Right cardiac atrium (tissue), 5 donors: ENCODE measurements at regions not wholly inside any gene's neighbourhood (a gene's known extent, or its start where the extent isn't known, plus 50 kb on each side); places are given as distances from the start of the nearest gene placed in this dataset.
A peak's percentile ranks its signal among the peaks of the same experiment; 100 is the strongest.
"Not testable (repeated sequence)": the region's sequence is repeated elsewhere in the genome, so short reads cannot be mapped to it uniquely, and the experiment has no call there.

Source experiments
- ATAC-seq, 2 donors: fragments of 200-7000 bp; cut with Tn5 transposase; one replicate each; pipeline versions ENCODE4 v1.8.0 to v1.9.1; 2020; ENCODE audit warnings: moderate library complexity in 2 of 2, mild to moderate bottlenecking in 1 of 2
- DNase-seq, 3 donors: peaks; one replicate each; pipeline ENCODE4 v3.0.0-alpha.2; 2020
- H3K27ac ChIP-seq: one replicate; pipeline ENCODE4 v1.5.1; 2013; ENCODE audit warnings: mild to moderate bottlenecking, low read length, control low read depth, moderate library complexity
- H3K27me3 ChIP-seq: one replicate; pipeline ENCODE4 v1.6.1; 2013; ENCODE audit not compliant: control insufficient read depth, insufficient read depth
- H3K4me1 ChIP-seq: one replicate; pipeline ENCODE4 v1.6.1; 2013; ENCODE audit warnings: low read length; ENCODE audit not compliant: control insufficient read depth, insufficient read depth
- H3K4me3 ChIP-seq: one replicate; pipeline ENCODE4 v1.5.1; 2013; ENCODE audit warnings: low read length, control low read depth
- H3K9me3 ChIP-seq: one replicate; pipeline ENCODE4 v1.6.1; 2013; ENCODE audit warnings: low read length; ENCODE audit not compliant: control insufficient read depth
- WGBS: extraction: QIAGEN DNeasy Blood & Tissue Kit; methylation state at CpG from one replicate; pipeline ENCODE4 v1.1.7; 2013; 5-methylcytosine and 5-hydroxymethylcytosine counted together
- intact Hi-C, 4 donors: fragments of 100-400 bp; cut with DNase I; formaldehyde crosslinking; loops; one replicate each; pipeline versions ENCODE4 v1.11.0 to v1.14.0; 2022 to 2023
- donor health status: healthy with polysubstance abuse.
- donor health status: DM: no; HTN: yes; CAD: no.
- donor health status: DM: no; HTN: no; CAD: no.
- donor health status: DM: no; HTN: yes; CAD: no; lungs with severe emphysema.
- donor health status: DM: yes; HTN: yes; CAD: no.

- no peak overlapping the region for H3K27ac ChIP-seq
- peak; percentile 92 to 95 for ATAC-seq
- DNase-seq = peak; percentile 60 to 77 (median 70)
- intact Hi-C loops = loop anchor here in 1 of 4 donors (5.0 kb wide), 1 partner anchor 317 kb away; no protein-coding TSS in a partner anchor
- no peaks in the 10 kb centered on the region for H3K4me1 ChIP-seq
- H3K9me3 ChIP-seq = no peaks in the 10 kb centered on the region
- no peak overlapping the region for H3K4me3 ChIP-seq
- 18% methylated on average over 8 of the region's 8 CpGs for WGBS
- H3K27me3 ChIP-seq = no peaks in the 10 kb centered on the region
Observed at GRCh38 chr2:95728878-95729596, 137.2 kb downstream of the TRIM43 start.

- intact Hi-C loops = loop anchor here in 1 of 4 donors (5.0 kb wide), 1 partner anchor 317 kb away; no protein-coding TSS in a partner anchor
- Histone ChIP-seq H3K27me3 (no peaks in the 10 kb centered on the region), H3K9me3 (no peaks in the 10 kb centered on the region), H3K4me1 (no peaks in the 10 kb centered on the region), H3K4me3 (no peak overlapping the region), H3K27ac (no peak overlapping the region)
- ATAC-seq (no peak), DNase-seq (no peak)
- WGBS = 85% methylated on average over 2 of the region's 2 CpGs
Observed at GRCh38 chr2:95729597-95729955, 137.8 kb downstream of the TRIM43 start.

GRCh38 chr2:95730813-95731212 lies 139.0 kb downstream of the TRIM43 start:
- DNase-seq (no peak), ATAC-seq (no peak)
- Histone ChIP-seq H3K27me3 (no peaks in the 10 kb centered on the region), H3K4me3 (no peak overlapping the region), H3K9me3 (no peaks in the 10 kb centered on the region), H3K27ac (no peak overlapping the region), H3K4me1 (no peaks in the 10 kb centered on the region)
- WGBS = 79% methylated on average over 9 of the region's 9 CpGs
- intact Hi-C loops = no loop called here

- intact Hi-C loops = no loop called here
- H3K4me1 ChIP-seq = no peaks in the 10 kb centered on the region
- H3K27ac ChIP-seq = no peak overlapping the region
- H3K27me3 ChIP-seq = no peaks in the 10 kb centered on the region
- H3K9me3 ChIP-seq = no peaks in the 10 kb centered on the region
- ATAC-seq = no peak
- 66% methylated on average over 8 of the region's 8 CpGs for WGBS
- no peak for DNase-seq
- H3K4me3 ChIP-seq = no peak overlapping the region
Observed at GRCh38 chr2:95734976-95735890, 143.4 kb downstream of the TRIM43 start.

- Histone ChIP-seq H3K27ac (no peak overlapping the region), H3K4me1 (no peaks in the 10 kb centered on the region), H3K4me3 (no peak overlapping the region), H3K9me3 (no peaks in the 10 kb centered on the region), H3K27me3 (no peaks in the 10 kb centered on the region)
- intact Hi-C loops = no loop called here
- ATAC-seq (no peak), DNase-seq (no peak)
- 89% methylated on average over 5 of the region's 5 CpGs for whole genome bisulfite sequencing
Observed at GRCh38 chr2:95738301-95738700, 146.5 kb downstream of the TRIM43 start.

GRCh38 chr2:95752126-95752525 lies 160.3 kb downstream of the TRIM43 start:
- intact Hi-C loops, H3K27me3 ChIP-seq, H3K4me1 ChIP-seq, H3K4me3 ChIP-seq, H3K9me3 ChIP-seq, DNase-seq, H3K27ac ChIP-seq, ATAC-seq: not testable (repeated sequence)
- WGBS = 75% methylated on average over 9 of the region's 9 CpGs

GRCh38 chr2:95753812-95754211 lies 162.0 kb downstream of the TRIM43 start:
- H3K4me3 ChIP-seq, ATAC-seq, H3K4me1 ChIP-seq, H3K27ac ChIP-seq, intact Hi-C loops, DNase-seq, H3K9me3 ChIP-seq, H3K27me3 ChIP-seq: not testable (repeated sequence)
- 64% methylated on average over 8 of the region's 8 CpGs for WGBS

GRCh38 chr2:95754213-95754612 lies 162.4 kb downstream of the TRIM43 start:
- H3K4me3 ChIP-seq, H3K4me1 ChIP-seq, H3K27ac ChIP-seq, intact Hi-C loops, DNase-seq, H3K9me3 ChIP-seq, H3K27me3 ChIP-seq, ATAC-seq: not testable (repeated sequence)
- WGBS = 51% methylated on average over 6 of the region's 6 CpGs

- ATAC-seq, intact Hi-C loops: not testable (repeated sequence)
- WGBS = 62% methylated on average over 14 of the region's 15 CpGs
Observed at GRCh38 chr2:95754819-95755563, 163.2 kb downstream of the TRIM43 start.

GRCh38 chr2:95755956-95756669 lies 164.3 kb downstream of the TRIM43 start:
- H3K27ac ChIP-seq, DNase-seq, H3K4me3 ChIP-seq, H3K9me3 ChIP-seq, intact Hi-C loops, H3K4me1 ChIP-seq, H3K27me3 ChIP-seq, ATAC-seq: not testable (repeated sequence)
- 67% methylated on average over 7 of the region's 7 CpGs for WGBS

More at GRCh38 chr2:95754819-95755563, 163.2 kb downstream of the TRIM43 start:
- not testable (repeated sequence) for DNase-seq, H3K9me3 ChIP-seq, H3K4me1 ChIP-seq, H3K27ac ChIP-seq, H3K27me3 ChIP-seq, H3K4me3 ChIP-seq
